NCI-H1436 treated with DMSO at 0.1 percent for 48 hours (cell line): ENCODE measurements at regions not wholly inside any gene's neighbourhood (a gene's known extent, or its start where the extent isn't known, plus 50 kb on each side); places are given as distances from the start of the nearest gene placed in this dataset.
A peak's percentile ranks its signal among the peaks of the same experiment; 100 is the strongest.

Experiments used
- DNase-seq: peaks from one replicate; lab custom pipeline; 2025; lab: John Stamatoyannopoulos, UW

DNA sequence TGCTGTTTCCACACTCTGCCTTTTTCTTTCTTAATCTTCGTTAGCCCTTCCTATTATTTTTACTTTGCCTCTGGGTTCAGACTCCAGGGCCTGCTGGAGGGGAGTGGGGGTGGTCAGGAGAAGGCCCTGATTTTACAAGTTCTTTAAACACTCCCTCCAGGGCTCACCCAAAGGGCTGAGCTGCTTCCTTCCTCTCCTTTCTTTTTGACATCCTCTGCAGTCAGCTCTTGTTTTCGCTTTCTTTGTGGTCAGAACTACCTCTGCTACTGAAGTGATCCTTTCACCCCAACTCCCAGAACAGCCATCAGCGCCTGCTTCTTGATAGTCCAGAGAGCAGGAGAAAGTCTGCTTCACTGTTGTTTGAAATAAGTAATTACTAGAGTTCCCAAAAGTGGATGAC lies 925.7 kb downstream of the EPHA4 start:
- DNase-seq: no peak

- DNase-seq: no peak
Observed at GRCh38 chr2:220648628-220649027, 923.5 kb downstream of the EPHA4 start.

GRCh38 chr2:220653776-220654175 lies 918.3 kb downstream of the EPHA4 start:
- no peak for DNase-seq

- DNase-seq: no peak
Observed at GRCh38 chr2:220654322-220654721, 917.8 kb downstream of the EPHA4 start.

DNA sequence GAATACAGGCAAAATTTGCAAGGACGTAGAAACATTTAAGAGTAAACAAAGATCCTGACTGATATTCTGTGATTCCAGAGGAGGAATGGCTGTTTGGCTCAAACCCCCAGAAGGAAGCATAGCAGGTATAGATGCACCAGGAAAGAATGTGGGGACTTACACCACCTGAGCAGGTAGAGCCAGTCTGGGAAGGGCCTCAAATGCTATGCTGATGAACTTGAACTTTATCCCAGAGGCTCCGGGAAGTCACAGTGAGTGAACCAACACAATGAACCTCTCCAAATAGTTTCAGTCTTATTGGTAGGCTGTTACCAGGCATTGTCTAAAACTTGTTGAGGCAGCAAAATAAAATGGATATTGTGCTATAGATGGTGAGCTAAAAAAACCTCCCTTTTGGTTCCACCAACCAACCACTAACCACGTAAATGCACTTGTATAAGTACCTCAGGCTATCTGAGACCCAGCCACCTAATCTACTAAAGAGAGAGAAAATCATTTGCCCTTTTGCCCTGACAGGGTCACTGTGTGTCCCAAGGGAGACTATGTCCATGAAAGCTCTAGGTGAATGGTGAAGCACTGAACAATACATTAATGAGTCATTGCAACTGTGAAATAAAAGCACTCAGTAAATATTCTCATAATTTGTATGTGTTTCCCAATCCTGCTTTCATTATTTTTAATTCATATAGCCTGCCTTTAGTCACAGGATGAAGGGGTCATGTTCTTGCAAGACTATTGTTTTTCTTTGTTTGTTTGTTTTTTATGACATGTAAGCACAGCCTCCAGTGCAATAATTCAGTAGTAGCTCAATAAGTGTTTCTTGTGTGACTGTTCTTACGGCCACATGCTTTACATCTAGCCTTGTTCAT lies 911.6 kb downstream of the EPHA4 start:
- DNase-seq: no peak

- DNase-seq: no peak
Observed at GRCh38 chr2:220662431-220662830, 909.7 kb downstream of the EPHA4 start.

DNA sequence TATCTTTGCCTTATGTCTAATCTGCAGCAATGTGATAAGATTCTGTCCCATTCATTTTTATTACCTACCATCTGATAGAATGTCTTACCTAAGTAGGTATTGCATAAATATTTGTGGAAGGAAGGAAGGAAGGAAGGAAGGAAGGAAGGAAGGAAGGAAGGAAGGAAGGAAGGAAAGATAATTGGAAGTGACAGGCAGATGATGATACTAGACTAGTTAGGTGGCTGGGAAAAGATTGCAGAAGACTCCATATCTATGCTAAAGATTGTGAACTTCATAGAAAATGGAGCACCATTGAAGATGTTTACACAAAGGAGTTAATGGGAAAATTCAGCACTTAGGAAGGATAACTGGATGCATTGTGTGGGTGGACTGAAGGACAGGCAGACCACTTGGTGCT lies 909.0 kb downstream of the EPHA4 start:
- no peak for DNase-seq

DNA sequence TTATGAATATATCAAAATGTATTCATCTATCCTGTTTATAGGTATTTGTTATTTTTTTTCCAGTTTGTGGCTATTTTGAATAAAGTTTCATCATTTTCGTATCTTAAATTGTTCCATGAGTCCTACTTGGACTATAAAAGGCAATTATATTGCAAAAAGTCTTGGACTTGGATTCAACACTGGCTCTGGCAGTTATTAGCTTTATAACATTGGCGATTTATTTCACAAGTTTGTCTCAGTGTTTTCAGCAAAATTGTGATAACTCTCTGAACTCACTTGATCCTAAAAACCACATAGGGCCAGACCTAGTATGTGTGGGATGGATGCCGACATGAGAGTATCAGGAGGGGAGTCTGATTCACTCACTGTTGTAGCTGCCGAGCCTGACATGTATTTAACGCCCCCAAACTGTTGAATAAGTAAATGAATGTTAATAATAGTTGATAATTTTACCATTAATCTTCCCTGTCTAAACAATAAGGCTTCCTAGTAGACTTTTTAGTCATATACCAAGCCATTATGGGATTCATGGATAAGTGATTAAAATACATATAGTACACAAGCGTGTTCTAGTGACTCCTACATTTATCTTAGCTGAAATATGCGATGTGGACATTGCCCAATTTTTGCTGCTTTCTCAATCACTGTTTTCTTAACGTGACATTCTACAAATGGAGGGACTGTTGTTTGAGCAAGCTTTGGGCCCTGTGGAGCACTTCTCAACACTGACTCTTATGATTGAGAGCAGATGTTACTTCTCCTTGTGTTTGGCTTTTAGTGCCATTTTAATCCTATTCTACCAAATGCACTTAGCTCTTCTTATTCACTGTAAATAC lies 907.6 kb downstream of the EPHA4 start:
- no peak for DNase-seq

GRCh38 chr2:220665108-220665471 lies 907.0 kb downstream of the EPHA4 start:
- peak; percentile 96 for DNase-seq

GRCh38 chr2:220669324-220669723 lies 902.8 kb downstream of the EPHA4 start:
- no peak for DNase-seq

DNA sequence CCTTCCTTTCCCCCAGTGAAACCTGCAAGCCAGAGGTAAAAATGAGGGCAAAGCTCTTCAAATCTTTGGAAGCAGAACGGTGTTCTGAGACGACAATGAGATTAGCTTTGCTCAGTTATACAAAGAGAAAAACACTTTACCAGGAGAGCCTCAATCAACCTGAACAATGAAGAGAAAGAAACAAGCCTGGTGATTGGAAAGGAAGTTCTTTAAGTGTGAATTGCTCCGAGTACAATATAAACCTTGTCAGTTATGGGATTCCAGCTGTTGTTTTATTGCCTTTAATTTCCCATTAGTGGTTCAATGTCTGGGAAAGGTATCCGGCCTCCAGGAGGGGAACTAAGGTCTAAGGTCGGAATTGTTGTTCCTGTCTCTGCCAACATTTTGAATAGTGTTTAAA lies 901.6 kb downstream of the EPHA4 start:
- DNase-seq: peak; percentile 67

GRCh38 chr2:220673151-220673874 lies 898.8 kb downstream of the EPHA4 start:
- no peak for DNase-seq

GRCh38 chr2:220674033-220674432 lies 898.1 kb downstream of the EPHA4 start:
- DNase-seq: no peak

DNA sequence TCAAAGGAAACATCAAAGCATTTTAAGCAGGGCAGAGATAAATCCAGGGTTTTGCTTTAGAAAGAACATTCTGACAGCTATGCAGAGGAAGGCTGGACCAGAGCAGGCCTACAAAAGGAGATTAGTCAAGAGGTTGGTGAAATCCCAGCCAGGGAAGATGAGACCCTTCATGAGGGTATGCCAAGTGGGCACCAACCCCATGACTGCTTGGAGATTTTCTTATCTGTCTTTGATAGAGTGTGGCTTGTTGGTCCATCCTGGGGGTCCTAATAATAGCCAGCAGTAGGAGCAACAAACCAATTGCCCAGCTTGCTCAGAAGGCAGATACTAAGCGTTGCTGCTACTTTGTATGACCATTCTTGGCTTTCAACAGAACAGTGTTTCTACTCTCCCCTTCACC lies 895.4 kb downstream of the EPHA4 start:
- DNase-seq: no peak

DNA sequence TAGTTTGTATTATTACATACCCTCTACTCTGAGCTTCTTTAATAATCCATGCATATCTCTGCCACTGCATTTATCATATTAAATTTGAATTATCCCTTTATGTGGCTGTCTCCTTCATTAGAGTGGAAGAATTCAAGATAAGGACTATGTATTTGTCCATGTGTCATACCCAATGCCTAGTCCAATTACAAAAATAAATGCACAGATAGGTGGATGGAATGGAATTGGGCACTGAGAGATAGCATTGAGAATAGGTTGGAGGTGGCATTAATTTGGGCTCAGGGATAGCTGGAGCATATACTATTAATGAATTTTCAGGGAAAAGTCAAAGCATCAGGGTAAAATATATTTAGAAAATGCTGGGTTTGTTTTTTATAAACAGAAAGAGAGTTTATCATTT lies 893.2 kb downstream of the EPHA4 start:
- no peak for DNase-seq

GRCh38 chr2:220682616-220683015 lies 889.5 kb downstream of the EPHA4 start:
- DNase-seq: no peak

GRCh38 chr2:220684099-220684498 lies 888.0 kb downstream of the EPHA4 start:
- no peak for DNase-seq

- DNase-seq: no peak
Observed at GRCh38 chr2:220687231-220687843, 884.8 kb downstream of the EPHA4 start.

- DNase-seq: no peak
Observed at GRCh38 chr2:220695397-220696279, 876.5 kb downstream of the EPHA4 start.

GRCh38 chr2:220696280-220696669 lies 875.8 kb downstream of the EPHA4 start:
- no peak for DNase-seq

- DNase-seq: no peak
Observed at GRCh38 chr2:220697011-220697410, 875.1 kb downstream of the EPHA4 start.
